ENCODE measurements at regions not wholly inside any gene's neighbourhood (a gene's known extent, or its start where the extent isn't known, plus 50 kb on each side); places are given as distances from the start of the nearest gene placed in this dataset.

DNA sequence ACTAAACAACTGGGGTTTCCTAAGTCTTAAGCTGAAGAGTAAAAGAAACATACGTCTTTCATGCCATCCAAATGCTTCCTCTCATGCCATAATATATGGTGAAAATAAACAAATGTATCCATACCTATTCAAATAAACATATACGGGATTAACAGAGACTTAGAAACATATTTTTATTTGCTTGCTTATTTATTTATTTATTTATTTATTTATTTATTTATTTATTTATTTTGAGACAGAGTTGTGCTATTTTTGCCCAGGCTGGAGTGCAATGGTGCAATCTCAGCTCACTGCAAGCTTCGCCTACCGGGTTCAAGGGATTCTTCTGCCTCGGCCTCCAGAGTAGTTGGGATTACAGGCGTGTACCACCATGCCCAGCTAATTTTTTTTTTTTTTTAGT, 291.6 kb upstream of the CNTN5 start:
- Mint-ChIP-seq H3K4me1 (peaks cover 6% of the 10 kb centered on the region), H3K27ac (no peak overlapping the region), H3K27me3 (ENCODE audit: insufficient read depth, low read depth, poor library complexity) (no peaks in the 10 kb centered on the region), H3K36me3 (ENCODE audit: low read depth) (peaks cover 3% of the 10 kb centered on the region; the same call in 1 of the 3 replicates), H3K9me3 (no peaks in the 10 kb centered on the region), H3K4me3 (no peak overlapping the region)
- no peak for TF ChIP-seq POLR2AphosphoS5 (IDR thresholded peaks at IDR 0.05; ENCODE audit: low read depth)
- no peak for TF ChIP-seq EZH2 (IDR thresholded peaks at IDR 0.05; ENCODE audit: low read depth, unreplicated experiment)
- TF ChIP-seq ZNF114 (CRISPR knock-in tag; IDR thresholded peaks at IDR 0.05), result no peak
- TF ChIP-seq ZNF462 (CRISPR knock-in tag; IDR thresholded peaks at IDR 0.05), result no peak
- TF ChIP-seq ZNF331 (CRISPR knock-in tag; IDR thresholded peaks at IDR 0.05; ENCODE audit: low read depth), result no peak
- no peak for TF ChIP-seq EZH2phosphoT487 (IDR thresholded peaks at IDR 0.05; ENCODE audit: unreplicated experiment)
- TF ChIP-seq, protein P1, sequence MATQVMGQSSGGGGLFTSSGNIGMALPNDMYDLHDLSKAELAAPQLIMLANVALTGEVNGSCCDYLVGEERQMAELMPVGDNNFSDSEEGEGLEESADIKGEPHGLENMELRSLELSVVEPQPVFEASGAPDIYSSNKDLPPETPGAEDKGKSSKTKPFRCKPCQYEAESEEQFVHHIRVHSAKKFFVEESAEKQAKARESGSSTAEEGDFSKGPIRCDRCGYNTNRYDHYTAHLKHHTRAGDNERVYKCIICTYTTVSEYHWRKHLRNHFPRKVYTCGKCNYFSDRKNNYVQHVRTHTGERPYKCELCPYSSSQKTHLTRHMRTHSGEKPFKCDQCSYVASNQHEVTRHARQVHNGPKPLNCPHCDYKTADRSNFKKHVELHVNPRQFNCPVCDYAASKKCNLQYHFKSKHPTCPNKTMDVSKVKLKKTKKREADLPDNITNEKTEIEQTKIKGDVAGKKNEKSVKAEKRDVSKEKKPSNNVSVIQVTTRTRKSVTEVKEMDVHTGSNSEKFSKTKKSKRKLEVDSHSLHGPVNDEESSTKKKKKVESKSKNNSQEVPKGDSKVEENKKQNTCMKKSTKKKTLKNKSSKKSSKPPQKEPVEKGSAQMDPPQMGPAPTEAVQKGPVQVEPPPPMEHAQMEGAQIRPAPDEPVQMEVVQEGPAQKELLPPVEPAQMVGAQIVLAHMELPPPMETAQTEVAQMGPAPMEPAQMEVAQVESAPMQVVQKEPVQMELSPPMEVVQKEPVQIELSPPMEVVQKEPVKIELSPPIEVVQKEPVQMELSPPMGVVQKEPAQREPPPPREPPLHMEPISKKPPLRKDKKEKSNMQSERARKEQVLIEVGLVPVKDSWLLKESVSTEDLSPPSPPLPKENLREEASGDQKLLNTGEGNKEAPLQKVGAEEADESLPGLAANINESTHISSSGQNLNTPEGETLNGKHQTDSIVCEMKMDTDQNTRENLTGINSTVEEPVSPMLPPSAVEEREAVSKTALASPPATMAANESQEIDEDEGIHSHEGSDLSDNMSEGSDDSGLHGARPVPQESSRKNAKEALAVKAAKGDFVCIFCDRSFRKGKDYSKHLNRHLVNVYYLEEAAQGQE (IDR thresholded peaks at IDR 0.05; ENCODE audit: unreplicated experiment), result no peak
- TF ChIP-seq, protein P2, sequence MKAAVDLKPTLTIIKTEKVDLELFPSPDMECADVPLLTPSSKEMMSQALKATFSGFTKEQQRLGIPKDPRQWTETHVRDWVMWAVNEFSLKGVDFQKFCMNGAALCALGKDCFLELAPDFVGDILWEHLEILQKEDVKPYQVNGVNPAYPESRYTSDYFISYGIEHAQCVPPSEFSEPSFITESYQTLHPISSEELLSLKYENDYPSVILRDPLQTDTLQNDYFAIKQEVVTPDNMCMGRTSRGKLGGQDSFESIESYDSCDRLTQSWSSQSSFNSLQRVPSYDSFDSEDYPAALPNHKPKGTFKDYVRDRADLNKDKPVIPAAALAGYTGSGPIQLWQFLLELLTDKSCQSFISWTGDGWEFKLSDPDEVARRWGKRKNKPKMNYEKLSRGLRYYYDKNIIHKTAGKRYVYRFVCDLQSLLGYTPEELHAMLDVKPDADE (IDR thresholded peaks at IDR 0.05), result no peak
- no peak for TF ChIP-seq CREB1 (CRISPR knock-in tag; IDR thresholded peaks at IDR 0.05; ENCODE audit: low read depth)
- TF ChIP-seq NANOG (IDR thresholded peaks at IDR 0.05; ENCODE audit: borderline replicate concordance), result no peak
- Histone ChIP-seq H3K4me3 (no peak overlapping the region), H3K9me2 (ENCODE audit: insufficient read depth) (0 out of 2 replicates have a peak, but pooled peaks cover 7% of the 10 kb centered on the region), H3K36me3 (ENCODE audit: insufficient read depth) (no peaks in the 10 kb centered on the region), H3K4me2 (no peak overlapping the region), H3K79me2 (replicated peaks; ENCODE audit: insufficient read depth) (no peaks in the 10 kb centered on the region), H3K4me1 (ENCODE audit: insufficient read depth) (peaks cover 7% of the 10 kb centered on the region; the same call in 1 of the 2 replicates), H2AFZ (no peak overlapping the region), H4K20me1 (replicated peaks; ENCODE audit: insufficient read depth) (no peaks in the 10 kb centered on the region), H3F3A (replicated peaks; ENCODE audit: low read depth) (no peaks in the 10 kb centered on the region), H3K27ac (ENCODE audit: low read depth) (no peak overlapping the region), H3K27me3 (ENCODE audit: insufficient read depth) (no peaks in the 10 kb centered on the region)
- DNase-seq (ENCODE audit: low spot score) (no peak), ATAC-seq (no peak)

Data from GM23338 (cell line).